ENCODE measurements at regions not wholly inside any gene's neighbourhood (a gene's known extent, or its start where the extent isn't known, plus 50 kb on each side); places are given as distances from the start of the nearest gene placed in this dataset.

GRCh38 chr5:142433526-142434321 is 108.9 kb upstream of the SPRY4 start:
- DNase-seq (ENCODE audit: low spot score): no peak

DNA sequence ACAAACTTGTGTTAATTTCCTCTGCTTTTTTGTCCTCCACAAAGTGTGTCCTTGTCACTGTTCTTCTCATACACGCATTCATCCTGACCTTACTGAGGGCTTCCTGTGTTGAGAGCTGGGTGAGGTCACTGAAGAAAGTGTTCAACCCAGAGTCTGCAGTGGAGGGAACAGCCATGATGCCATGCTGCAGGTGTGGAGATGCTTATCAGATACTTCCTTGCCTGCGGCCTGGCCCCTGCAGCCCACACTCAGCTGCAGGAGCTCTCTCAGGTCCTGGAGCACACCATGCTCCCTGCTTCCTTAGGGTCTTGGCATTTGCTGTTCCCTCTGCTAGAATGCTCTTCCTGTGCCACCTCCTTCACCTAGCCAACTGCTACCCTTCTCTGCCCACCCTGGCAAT is 108.1 kb upstream of the SPRY4 start:
- DNase-seq (ENCODE audit: low spot score): no peak

DNA sequence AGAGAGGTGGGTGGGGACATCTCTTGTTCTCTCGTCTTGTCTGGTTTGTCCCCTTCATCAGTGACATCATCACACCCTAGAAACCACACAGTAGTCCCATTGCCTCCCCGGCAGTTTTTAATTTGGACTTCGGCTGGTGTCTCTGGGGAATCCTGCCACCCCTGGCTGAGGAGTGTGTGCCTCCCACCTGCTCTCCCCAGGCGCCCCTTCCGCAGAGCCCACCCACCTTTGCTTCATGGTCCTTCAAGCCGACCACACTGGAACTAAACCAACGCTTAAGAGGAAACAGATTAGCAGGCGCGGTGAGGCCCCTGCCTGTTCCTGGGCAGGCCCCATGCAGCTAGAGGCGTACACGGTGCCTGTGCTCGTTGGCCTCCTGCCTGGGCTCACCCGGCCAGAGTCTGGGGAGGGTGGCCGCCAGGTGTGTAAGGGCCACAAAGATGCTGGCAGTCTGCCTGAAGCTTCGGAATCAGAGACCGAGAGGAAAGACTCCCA is 107.6 kb upstream of the SPRY4 start:
- no peak for DNase-seq (ENCODE audit: low spot score)

DNA sequence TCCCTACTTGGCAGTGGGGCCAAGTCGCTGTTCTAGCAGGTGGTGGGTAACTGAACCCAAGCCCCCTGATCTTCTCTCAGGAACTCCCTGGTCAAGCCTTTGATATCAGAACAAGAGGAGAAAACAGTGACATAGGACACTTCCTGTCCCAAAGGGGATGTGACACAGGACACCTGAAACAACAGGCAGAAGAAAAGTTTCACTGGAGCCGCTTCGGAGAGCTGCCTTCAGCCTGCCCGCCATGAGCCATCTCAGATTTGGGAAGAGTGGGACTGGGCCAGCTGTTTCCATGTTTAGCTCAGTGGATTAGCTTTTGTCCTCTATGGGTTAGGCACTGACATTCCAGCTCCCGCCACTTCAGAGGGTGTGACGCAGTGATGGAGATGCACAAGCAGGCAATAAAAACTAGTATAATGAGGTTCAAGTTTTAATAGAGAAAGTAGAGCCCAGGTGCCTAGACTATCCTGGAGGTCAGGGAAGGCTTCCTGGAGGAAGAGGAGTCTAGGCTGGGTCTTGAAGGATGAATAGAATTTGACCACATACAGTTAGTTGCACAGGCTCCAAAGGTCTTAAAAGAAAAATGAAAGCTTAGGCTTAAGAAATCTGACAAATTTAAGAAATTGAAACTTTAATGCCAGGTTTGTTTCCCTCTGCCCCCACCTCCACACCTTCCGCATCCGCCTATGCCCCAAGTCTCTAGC is 104.1 kb upstream of the SPRY4 start:
- no peak for DNase-seq (ENCODE audit: low spot score)

GRCh38 chr5:142428036-142428772 is 103.4 kb upstream of the SPRY4 start:
- DNase-seq (ENCODE audit: low spot score): no peak

- no peak for DNase-seq (ENCODE audit: low spot score)
Observed at GRCh38 chr5:142427529-142427928, 102.7 kb upstream of the SPRY4 start.

GRCh38 chr5:142427015-142427364 is 102.2 kb upstream of the SPRY4 start:
- no peak for DNase-seq (ENCODE audit: low spot score)

DNA sequence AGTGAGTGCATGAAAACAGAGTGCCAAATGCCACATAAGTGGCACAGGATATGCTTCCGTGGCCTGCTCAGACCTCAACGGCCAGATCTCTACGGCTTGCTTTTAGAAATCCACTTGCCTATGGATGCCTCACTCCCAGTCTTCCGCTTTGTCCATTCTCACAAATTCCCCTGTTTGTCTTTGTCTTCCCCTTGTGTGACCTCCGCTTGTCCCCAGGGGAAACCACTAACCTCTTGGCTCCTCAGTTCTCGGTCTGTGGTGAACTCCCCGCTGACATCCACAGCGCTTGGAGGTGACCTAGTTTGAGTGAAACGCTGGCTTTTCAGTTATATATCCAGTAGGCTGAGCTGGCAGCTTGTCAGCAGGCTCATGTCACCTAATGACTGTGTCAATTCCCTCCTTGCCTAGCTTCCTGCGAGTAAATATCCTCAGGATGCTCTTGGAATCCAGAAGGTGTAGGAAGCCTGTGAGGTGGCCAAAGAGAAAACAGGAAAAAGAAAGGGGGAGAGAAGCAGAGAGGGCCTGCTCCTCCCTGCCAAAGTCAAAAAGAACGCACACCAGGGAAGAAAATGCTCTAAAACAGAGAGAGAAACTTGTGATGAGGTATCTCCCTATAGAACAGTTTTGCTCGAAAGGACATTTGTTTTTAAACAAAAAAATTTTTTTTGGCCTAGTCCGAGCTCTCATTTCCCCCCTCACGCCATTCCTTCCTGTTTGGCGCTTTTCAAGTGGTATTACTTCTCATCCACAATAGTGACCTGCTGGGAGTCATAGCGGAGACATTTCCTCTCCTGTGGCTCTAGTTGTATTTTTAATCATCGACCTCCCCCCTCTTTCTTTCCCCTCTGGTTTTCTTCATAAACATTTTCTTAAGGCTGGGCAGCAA is 101.6 kb upstream of the SPRY4 start:
- no peak for DNase-seq (ENCODE audit: low spot score)

- DNase-seq (ENCODE audit: low spot score): no peak
Observed at GRCh38 chr5:142425286-142426065, 100.7 kb upstream of the SPRY4 start.

GRCh38 chr5:142422429-142422828 is 97.6 kb upstream of the SPRY4 start:
- DNase-seq (ENCODE audit: low spot score): no peak

- no peak for DNase-seq (ENCODE audit: low spot score)
Observed at GRCh38 chr5:142421621-142422397, 97.0 kb upstream of the SPRY4 start.

DNA sequence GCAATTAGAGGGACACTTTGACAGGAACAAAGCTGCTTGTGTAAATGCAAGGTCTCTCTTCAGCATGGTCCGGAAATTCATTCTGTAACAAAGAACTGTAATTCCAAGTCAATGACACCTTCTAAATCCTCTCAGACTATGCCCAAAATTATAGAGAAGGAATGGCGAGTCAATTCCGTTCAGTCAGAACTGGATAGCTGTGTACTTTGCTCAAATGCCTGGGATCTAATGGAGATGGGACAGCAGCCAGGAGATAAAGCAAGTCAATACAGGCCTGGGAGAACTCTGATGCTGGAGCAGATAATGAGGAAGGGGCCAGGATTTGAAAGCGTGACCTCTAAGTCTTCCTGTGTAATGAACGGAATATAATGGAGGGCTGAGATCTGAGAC is 96.4 kb upstream of the SPRY4 start:
- DNase-seq (ENCODE audit: low spot score): no peak

GRCh38 chr5:142420561-142421227 is 95.9 kb upstream of the SPRY4 start:
- no peak for DNase-seq (ENCODE audit: low spot score)

GRCh38 chr5:142412581-142412980 is 87.8 kb upstream of the SPRY4 start:
- DNase-seq (ENCODE audit: low spot score): no peak

- no peak for DNase-seq (ENCODE audit: low spot score)
Observed at GRCh38 chr5:142411656-142412425, 87.0 kb upstream of the SPRY4 start.

DNA sequence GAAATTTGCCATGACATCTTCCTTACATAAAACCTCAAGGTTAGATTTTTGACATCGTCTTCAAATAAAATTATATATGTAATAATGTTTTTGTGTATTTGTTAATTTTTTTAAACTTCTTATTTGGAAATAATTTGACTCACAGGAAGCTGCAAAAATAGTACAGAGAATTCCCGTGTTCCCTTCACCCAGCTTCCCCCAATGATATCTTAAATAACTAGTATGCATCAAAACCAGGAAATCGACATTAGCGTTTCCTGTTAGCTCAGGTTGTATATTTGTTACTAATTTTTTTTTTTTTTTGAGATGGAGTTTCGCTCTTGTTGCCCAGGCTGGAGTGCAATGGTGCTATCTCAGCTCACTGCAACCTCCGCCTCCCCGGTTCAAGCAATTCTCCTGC is 86.3 kb upstream of the SPRY4 start:
- no peak for DNase-seq (ENCODE audit: low spot score)

DNA sequence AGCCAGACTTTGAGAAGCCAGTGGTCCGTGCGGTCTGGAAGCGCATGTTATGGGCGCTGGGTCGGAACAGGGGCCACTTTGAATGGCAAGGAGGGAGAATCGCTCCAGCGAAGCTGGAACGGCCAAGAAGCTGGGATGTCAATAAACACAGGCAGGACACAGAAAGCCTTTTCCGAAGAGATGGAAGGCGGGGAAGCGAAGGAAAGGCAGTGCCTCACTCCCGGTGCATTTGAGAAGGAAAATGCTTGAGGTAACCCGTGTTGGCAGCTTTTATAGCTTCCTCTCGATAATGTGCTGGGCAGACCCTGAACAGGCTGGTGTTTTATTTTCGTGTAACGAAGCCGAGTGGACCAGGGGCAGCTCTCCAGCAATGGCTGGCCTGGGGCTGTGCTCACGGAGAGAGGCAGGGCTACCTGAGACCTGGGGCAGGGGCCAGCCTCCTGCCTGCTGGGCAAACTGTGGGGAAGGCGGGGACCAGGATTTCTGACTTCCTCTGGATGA is 84.2 kb upstream of the SPRY4 start:
- DNase-seq (ENCODE audit: low spot score): no peak

DNA sequence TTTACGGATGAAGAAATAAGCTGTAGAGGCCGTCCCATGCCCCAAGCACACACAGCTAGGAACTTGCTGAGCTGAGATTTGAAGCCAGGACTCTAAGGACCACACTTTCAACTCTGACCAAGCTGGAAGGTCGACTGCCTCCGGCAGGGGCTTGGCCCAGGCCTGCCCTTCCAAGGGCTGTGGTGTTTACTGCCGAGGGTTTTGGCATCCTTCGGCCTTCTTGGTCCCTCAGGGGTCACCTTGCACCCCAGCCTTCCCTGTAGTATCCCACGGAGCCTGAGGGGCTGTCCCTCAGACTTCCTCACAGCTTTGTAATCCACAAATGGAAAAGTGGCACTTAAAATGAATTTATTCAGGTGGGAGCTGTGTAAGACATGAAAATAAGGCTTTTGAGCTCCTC is 83.7 kb upstream of the SPRY4 start:
- no peak for DNase-seq (ENCODE audit: low spot score)

Data from LoVo (cell line).